ENCODE measurements at regions not wholly inside any gene's neighbourhood (a gene's known extent, or its start where the extent isn't known, plus 50 kb on each side); places are given as distances from the start of the nearest gene placed in this dataset.

DNA sequence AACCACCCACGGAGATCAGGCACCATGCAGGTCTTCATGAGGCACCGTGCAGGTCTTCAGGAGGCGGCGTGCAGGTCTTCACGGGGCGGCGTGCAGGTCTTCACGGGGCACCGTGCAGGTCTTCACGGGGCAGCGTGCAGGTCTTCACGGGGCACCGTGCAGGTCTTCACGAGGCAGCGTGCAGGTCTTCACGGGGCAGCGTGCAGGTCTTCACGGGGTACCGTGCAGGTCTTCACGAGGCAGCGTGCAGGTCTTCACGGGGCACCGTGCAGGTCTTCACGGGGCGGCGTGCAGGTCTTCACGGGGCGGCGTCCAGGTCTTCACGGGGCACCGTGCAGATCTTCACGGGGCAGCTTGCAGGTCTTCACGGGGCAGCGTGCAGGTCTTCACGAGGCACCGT, 350.4 kb upstream of the PKDCC start:
- ChIA-PET SMC1A (ENCODE audit: uncharacterized antibody, unreplicated experiment) (interaction anchor here (1.0 to 2.1 kb wide), 2 partner anchors 45 to 284 kb away, joined by 3 to 14 read pairs; no protein-coding TSS in a partner anchor), CTCF (interaction anchor here (1.5 to 2.3 kb wide), 3 partner anchors 11 to 282 kb away, joined by 3 to 29 read pairs (median 14); no protein-coding TSS in a partner anchor), RAD21 (ENCODE audit: unreplicated experiment) (no interaction called here), POLR2A (no interaction called here)
- Histone ChIP-seq H3K9ac (ENCODE audit: control insufficient read depth, insufficient read depth, low read length) (no peak overlapping the region), H3K79me2 (ENCODE audit: control insufficient read depth, insufficient read depth, low read length) (no peaks in the 10 kb centered on the region), H4K20me1 (ENCODE audit: control insufficient read depth, insufficient read depth) (no peaks in the 10 kb centered on the region), H3K27ac (ENCODE audit: control insufficient read depth, insufficient read depth) (no peak overlapping the region), H3K9me3 (replicated peaks; ENCODE audit: control insufficient read depth, insufficient read depth, low read length) (no peaks in the 10 kb centered on the region), H3K4me1 (ENCODE audit: control insufficient read depth, insufficient read depth, low read length) (no peaks in the 10 kb centered on the region), H3K4me2 (ENCODE audit: control insufficient read depth, insufficient read depth) (no peak overlapping the region), H3K4me3 (no peak overlapping the region), H3K27me3 (replicated peaks in 1 of 2; ENCODE audit: control insufficient read depth in 2 of 2, insufficient read depth in 2 of 2, low read length in 1 of 2) (peaks cover 0 to 4% of the 10 kb centered on the region in 2 experiments; a peak in 2 of 4 replicates), H3K36me3 (ENCODE audit: control insufficient read depth in 2 of 2, insufficient read depth in 2 of 2, low read length in 1 of 2) (no peaks in the 10 kb centered on the region), H2AFZ (ENCODE audit: control insufficient read depth, low read depth, low read length) (no peak overlapping the region)
- TF ChIP-seq, protein P1, sequence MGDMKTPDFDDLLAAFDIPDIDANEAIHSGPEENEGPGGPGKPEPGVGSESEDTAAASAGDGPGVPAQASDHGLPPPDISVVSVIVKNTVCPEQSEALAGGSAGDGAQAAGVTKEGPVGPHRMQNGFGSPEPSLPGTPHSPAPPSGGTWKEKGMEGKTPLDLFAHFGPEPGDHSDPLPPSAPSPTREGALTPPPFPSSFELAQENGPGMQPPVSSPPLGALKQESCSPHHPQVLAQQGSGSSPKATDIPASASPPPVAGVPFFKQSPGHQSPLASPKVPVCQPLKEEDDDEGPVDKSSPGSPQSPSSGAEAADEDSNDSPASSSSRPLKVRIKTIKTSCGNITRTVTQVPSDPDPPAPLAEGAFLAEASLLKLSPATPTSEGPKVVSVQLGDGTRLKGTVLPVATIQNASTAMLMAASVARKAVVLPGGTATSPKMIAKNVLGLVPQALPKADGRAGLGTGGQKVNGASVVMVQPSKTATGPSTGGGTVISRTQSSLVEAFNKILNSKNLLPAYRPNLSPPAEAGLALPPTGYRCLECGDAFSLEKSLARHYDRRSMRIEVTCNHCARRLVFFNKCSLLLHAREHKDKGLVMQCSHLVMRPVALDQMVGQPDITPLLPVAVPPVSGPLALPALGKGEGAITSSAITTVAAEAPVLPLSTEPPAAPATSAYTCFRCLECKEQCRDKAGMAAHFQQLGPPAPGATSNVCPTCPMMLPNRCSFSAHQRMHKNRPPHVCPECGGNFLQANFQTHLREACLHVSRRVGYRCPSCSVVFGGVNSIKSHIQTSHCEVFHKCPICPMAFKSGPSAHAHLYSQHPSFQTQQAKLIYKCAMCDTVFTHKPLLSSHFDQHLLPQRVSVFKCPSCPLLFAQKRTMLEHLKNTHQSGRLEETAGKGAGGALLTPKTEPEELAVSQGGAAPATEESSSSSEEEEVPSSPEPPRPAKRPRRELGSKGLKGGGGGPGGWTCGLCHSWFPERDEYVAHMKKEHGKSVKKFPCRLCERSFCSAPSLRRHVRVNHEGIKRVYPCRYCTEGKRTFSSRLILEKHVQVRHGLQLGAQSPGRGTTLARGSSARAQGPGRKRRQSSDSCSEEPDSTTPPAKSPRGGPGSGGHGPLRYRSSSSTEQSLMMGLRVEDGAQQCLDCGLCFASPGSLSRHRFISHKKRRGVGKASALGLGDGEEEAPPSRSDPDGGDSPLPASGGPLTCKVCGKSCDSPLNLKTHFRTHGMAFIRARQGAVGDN (IDR thresholded peaks at IDR 0.05): no peak
- TF ChIP-seq CHD2 (IDR thresholded peaks at IDR 0.05; ENCODE audit: borderline replicate concordance, low read depth, low read length): no peak
- no peak for TF ChIP-seq BMI1 (IDR thresholded peaks at IDR 0.05; ENCODE audit: borderline replicate concordance)
- no peak for TF ChIP-seq FOXM1 (IDR thresholded peaks at IDR 0.05; ENCODE audit: low read depth, low read length)
- TF ChIP-seq ZNF384 (IDR thresholded peaks at IDR 0.05; ENCODE audit: borderline replicate concordance, low read depth, low read length): no peak
- TF ChIP-seq CEBPB (IDR thresholded peaks at IDR 0.05; ENCODE audit: borderline replicate concordance in 1 of 2, low read depth in 2 of 2, low read length in 2 of 2): no peak
- TF ChIP-seq, protein P2, sequence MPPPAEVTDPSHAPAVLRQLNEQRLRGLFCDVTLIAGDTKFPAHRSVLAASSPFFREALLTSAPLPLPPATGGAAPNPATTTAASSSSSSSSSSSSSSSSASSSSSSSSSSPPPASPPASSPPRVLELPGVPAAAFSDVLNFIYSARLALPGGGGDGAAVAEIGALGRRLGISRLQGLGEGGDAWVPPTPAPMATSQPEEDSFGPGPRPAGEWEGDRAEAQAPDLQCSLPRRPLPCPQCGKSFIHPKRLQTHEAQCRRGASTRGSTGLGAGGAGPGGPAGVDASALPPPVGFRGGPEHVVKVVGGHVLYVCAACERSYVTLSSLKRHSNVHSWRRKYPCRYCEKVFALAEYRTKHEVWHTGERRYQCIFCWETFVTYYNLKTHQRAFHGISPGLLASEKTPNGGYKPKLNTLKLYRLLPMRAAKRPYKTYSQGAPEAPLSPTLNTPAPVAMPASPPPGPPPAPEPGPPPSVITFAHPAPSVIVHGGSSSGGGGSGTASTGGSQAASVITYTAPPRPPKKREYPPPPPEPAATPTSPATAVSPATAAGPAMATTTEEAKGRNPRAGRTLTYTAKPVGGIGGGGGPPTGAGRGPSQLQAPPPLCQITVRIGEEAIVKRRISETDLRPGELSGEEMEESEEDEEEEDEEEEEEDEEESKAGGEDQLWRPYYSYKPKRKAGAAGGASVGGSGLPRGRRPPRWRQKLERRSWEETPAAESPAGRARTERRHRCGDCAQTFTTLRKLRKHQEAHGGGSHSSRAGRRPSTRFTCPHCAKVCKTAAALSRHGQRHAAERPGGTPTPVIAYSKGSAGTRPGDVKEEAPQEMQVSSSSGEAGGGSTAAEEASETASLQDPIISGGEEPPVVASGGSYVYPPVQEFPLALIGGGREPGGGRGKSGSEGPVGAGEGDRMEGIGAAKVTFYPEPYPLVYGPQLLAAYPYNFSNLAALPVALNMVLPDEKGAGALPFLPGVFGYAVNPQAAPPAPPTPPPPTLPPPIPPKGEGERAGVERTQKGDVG (CRISPR knock-in tag; IDR thresholded peaks at IDR 0.05): no peak
- no peak for TF ChIP-seq EED (IDR thresholded peaks at IDR 0.05; ENCODE audit: low read depth)
- TF ChIP-seq, protein P3, sequence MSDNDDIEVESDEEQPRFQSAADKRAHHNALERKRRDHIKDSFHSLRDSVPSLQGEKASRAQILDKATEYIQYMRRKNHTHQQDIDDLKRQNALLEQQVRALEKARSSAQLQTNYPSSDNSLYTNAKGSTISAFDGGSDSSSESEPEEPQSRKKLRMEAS (IDR thresholded peaks at IDR 0.05; ENCODE audit: low read depth, low read length): no peak
- no peak for TF ChIP-seq NR2C1 (IDR thresholded peaks at IDR 0.05)
- no peak for TF ChIP-seq CBX5 (IDR thresholded peaks at IDR 0.05; ENCODE audit: low read depth)
- TF ChIP-seq HCFC1 (IDR thresholded peaks at IDR 0.05; ENCODE audit: low read length): no peak
- no peak for TF ChIP-seq SIN3A (IDR thresholded peaks at IDR 0.05; ENCODE audit: low read depth, low read length)
- no peak for TF ChIP-seq WRNIP1 (IDR thresholded peaks at IDR 0.05; ENCODE audit: borderline replicate concordance, low read depth, low read length)
- intact Hi-C loops (cut with micrococcal nuclease; ENCODE audit: unreplicated experiment) (loop anchor here (5.0 kb wide), 1 partner anchor 1785 kb away; no protein-coding TSS in a partner anchor), in situ Hi-C loops (cut with MboI) (loop anchor here (10.0 kb wide), 1 partner anchor 283 kb away; no protein-coding TSS in a partner anchor)
- FAIRE-seq: no peak
- 48% methylated on average over 27 of the region's 36 CpGs for WGBS (ENCODE audit: insufficient coverage, insufficient replicate concordance, low lambda C conversion rate, missing lambda C conversion rate)
- no TSS peak for BruUV-seq (replicated peaks)
- ATAC-seq: no peak
- no peak for DNase-seq (ENCODE audit: low read depth, low spot score)

Measured in GM12878 (cell line).